Heart right ventricle (tissue), 16 donors: ENCODE measurements at regions not wholly inside any gene's neighbourhood (a gene's known extent, or its start where the extent isn't known, plus 50 kb on each side); places are given as distances from the start of the nearest gene placed in this dataset.

Experiments used
- ATAC-seq, 8 donors: fragments of 200-7000 bp; cut with Tn5 transposase; one replicate each; pipeline ENCODE4 v1.9.1; 2020; ENCODE audit warnings: mild to moderate bottlenecking in 8 of 8, moderate library complexity in 8 of 8, moderate number of reproducible peaks in 1 of 8
- DNase-seq, 2 donors: peaks; one replicate each; pipeline ENCODE4 v3.0.0-alpha.2; 2020
- H3K27ac ChIP-seq, 10 donors: fragments of 200-600 bp; sonication (generic) in 2 of 10; one replicate each; pipeline versions ENCODE4 v1.5.0 to v1.8.0; 2020 to 2022; ENCODE audit warnings: mild to moderate bottlenecking in 3 of 10
- H3K27me3 ChIP-seq, 7 donors: fragments of 200-600 bp; one replicate each; pipeline ENCODE4 v1.8.0; 2021 to 2022; ENCODE audit warnings: mild to moderate bottlenecking in 2 of 7
- H3K36me3 ChIP-seq, 9 donors: fragments of 200-600 bp; sonication (generic) in 1 of 9; one replicate each; pipeline versions ENCODE4 v1.5.0 to v1.8.0; 2020 to 2022; ENCODE audit warnings: mild to moderate bottlenecking in 2 of 9
- H3K4me1 ChIP-seq, 9 donors: fragments of 200-600 bp; sonication (generic) in 1 of 9; one replicate each; pipeline versions ENCODE4 v1.5.0 to v1.8.0; 2020 to 2022; ENCODE audit warnings: mild to moderate bottlenecking in 4 of 9
- H3K4me3 ChIP-seq, 10 donors: fragments of 200-600 bp; sonication (generic) in 2 of 10; one replicate each; pipeline versions ENCODE4 v1.5.0 to v1.8.0; 2020 to 2022; ENCODE audit warnings: mild to moderate bottlenecking in 7 of 10, moderate library complexity in 2 of 10
- H3K9me3 ChIP-seq, 11 donors: fragments of 200-600 bp in 10 of 11; sonication (generic) in 2 of 11; one replicate each; pipeline versions ENCODE4 v1.5.0 to v1.8.0; 2013 to 2022; ENCODE audit warnings: mild to moderate bottlenecking in 2 of 11, control low read depth in 1 of 11, moderate library complexity in 1 of 11
- CTCF ChIP-seq, 9 donors: fragments of 200-600 bp; sonication (generic) in 2 of 9; IDR thresholded peaks; one replicate each; pipeline versions ENCODE4 v1.5.0 to v1.8.0; 2021 to 2022; ENCODE audit warnings: antibody characterized with exemption in 9 of 9, mild to moderate bottlenecking in 5 of 9, moderate library complexity in 1 of 9
- WGBS, 2 donors: extraction: QIAGEN DNeasy Blood & Tissue Kit; methylation state at CpG; one replicate each; pipeline ENCODE4 v1.1.7; 2013; ENCODE audit warnings: inconsistent platforms in 1 of 2; 5-methylcytosine and 5-hydroxymethylcytosine counted together
- intact Hi-C, 10 donors: fragments of 100-400 bp; cut with DNase I; formaldehyde crosslinking; loops; one replicate each; pipeline versions ENCODE4 v1.11.1 to v1.14.2; 2022
- donor health status: Arrhythmogenic right ventricular cardiomyopathy.
- donor health status: ischemic (EF 13 %, LVEDD 7.1; RV severe dilation, severe dysfunction).
- donor health status: healthy with polysubstance abuse.
- donor health status: DM: no; HTN: yes; CAD: no.
- donor health status: DM: no; HTN: no; CAD: no.
- donor health status: ischemic (EF 25% LVEDD 6.9; RV normal size, moderate dysfunction).
- donor health status: ischemic (EF 25% LVEDD 5.7; RV mildly dilated, moderate dysfunction).
- donor health status: healthy.
- donor health status: DM: yes; HTN: yes; CAD: no.
- donor health status: Ischemic cardiomyopathy.
- donor health status: ischemic (EF 35%, LVEDD 5.7; RV mildly dilated, moderate dysfunction).
- donor health status: nonischemic (EF 11% LVEDD 7.7; RV severe dilation, severe dysfunction).
- donor health status: DM: yes; HTN: yes; CAD: no.
- donor health status: PGD.
- donor health status: ischemic (EF 29% LVEDD 5.4; RV normal size, mild dysfunction).
- donor health status: nonischemic (EF 23%, LVEDD 6.1; RV moderate dilation, normal function).

- Histone ChIP-seq H3K36me3 (no peaks in the 10 kb centered on the region), H3K27ac (no peak overlapping the region), H3K9me3 (peaks cover 0 to 24% (median 0%) of the 10 kb centered on the region in 11 donors), H3K4me1 (no peaks in the 10 kb centered on the region), H3K4me3 (no peak overlapping the region), H3K27me3 (no peaks in the 10 kb centered on the region)
- intact Hi-C loops: no loop called here
- ATAC-seq (no peak), DNase-seq (no peak)
- WGBS, 2 donors: 75 to 76% methylated on average over 2 of the region's 2 CpGs
- no peak for TF ChIP-seq CTCF (IDR thresholded peaks at IDR 0.05)
These were observed 1084.4 kb upstream of the SPRY2 start for GRCh38 chr13:81425286-81425685.

DNA sequence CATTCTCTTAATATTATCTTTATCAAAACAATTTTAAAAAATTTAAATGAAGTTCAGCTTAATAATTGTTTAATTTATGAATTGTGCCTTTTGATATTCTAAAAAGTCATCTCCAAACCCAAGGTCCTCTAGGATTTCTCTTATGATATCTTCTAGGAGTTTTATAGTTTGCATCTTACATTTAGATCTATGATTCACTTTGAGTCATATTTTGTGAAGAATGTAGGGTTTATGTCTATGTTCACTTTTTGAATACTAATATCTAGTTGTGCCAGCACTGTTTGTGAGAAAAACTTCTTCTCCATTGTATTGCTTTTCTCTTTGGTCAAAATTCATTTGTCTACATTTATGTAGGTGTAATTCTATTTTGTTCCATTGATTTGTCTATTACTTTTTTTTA, 1068.4 kb upstream of the SPRY2 start:
- DNase-seq (no peak), ATAC-seq (no peak)
- no peak overlapping the region for H3K4me3 ChIP-seq
- H3K4me1 ChIP-seq: no peaks in the 10 kb centered on the region
- no peaks in the 10 kb centered on the region for H3K27me3 ChIP-seq
- no peaks in the 10 kb centered on the region for H3K36me3 ChIP-seq
- intact Hi-C loops: no loop called here
- peaks cover 0 to 6% (median 0%) of the 10 kb centered on the region in 11 donors for H3K9me3 ChIP-seq
- TF ChIP-seq CTCF (IDR thresholded peaks at IDR 0.05): no peak
- H3K27ac ChIP-seq: no peak overlapping the region

DNA sequence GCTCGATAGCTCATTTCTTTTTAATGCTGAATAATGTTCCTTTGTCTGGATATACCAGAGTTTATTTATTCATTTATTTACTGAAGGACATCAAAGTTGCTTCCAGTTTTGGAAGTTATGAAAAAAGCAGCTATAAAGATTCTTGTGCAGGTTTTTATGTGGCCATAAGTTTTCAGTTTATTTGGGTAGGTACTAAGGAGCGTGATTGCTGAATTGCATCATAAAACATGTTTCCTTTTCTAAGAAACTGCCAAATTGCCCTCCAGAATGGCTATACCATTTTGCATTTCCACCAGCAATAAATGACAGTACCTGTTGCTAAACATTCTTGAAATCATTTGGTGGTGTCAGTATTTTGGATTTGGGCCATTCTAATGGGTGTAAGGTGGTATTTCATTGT, 1067.7 kb upstream of the SPRY2 start:
- no peak for TF ChIP-seq CTCF (IDR thresholded peaks at IDR 0.05)
- intact Hi-C loops: no loop called here
- Histone ChIP-seq H3K4me1 (no peaks in the 10 kb centered on the region), H3K27ac (no peak overlapping the region), H3K27me3 (no peaks in the 10 kb centered on the region), H3K9me3 (peaks cover 0 to 6% (median 0%) of the 10 kb centered on the region in 11 donors), H3K36me3 (no peaks in the 10 kb centered on the region), H3K4me3 (no peak overlapping the region)
- DNase-seq (no peak), ATAC-seq (no peak)
- 88 to 89% methylated on average over 2 of the region's 2 CpGs for WGBS, 2 donors

- Histone ChIP-seq H3K27ac (no peak overlapping the region), H3K9me3 (no peaks in the 10 kb centered on the region), H3K4me1 (no peaks in the 10 kb centered on the region), H3K27me3 (no peaks in the 10 kb centered on the region), H3K4me3 (no peak overlapping the region), H3K36me3 (no peaks in the 10 kb centered on the region)
- TF ChIP-seq CTCF (IDR thresholded peaks at IDR 0.05): no peak
- ATAC-seq: no peak
- intact Hi-C loops: no loop called here
- DNase-seq: no peak
- 67 to 72% methylated on average over 4 of the region's 4 CpGs for WGBS, 2 donors
These were observed 1065.8 kb upstream of the SPRY2 start for GRCh38 chr13:81406639-81407292.
